Eye (tissue), 1 donor: ENCODE measurements at regions not wholly inside any gene's neighbourhood (a gene's known extent, or its start where the extent isn't known, plus 50 kb on each side); places are given as distances from the start of the nearest gene placed in this dataset.
"Not testable (repeated sequence)": the region's sequence is repeated elsewhere in the genome, so short reads cannot be mapped to it uniquely, and the experiment has no call there.

Experiments used
- DNase-seq: peaks from one replicate; pipeline ENCODE4 v3.0.0-alpha.2; 2015

DNA sequence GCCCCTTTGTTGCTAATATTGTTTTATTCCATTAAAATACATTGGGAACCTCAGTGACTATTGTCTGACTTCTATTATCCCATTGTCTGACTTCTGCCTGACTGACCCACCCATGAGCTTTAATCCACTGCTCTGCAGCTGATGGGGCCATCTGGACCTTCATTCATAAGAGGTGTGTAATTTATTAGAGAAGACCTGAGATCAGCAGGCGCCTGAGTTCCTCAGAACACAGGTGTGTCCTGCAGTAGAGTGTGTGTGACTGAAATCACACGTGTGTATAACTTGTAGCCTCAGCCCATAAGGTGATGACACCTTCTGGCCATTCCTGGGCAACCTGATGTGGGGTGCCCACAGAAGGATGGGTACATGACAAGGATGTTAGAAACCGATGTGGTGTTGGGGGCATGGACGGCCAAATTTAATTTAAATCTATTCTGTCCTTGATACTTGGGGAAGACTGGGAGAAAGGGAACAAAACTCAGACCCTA is 821.0 kb downstream of the TMEM121 start:
- DNase-seq, result no peak

DNA sequence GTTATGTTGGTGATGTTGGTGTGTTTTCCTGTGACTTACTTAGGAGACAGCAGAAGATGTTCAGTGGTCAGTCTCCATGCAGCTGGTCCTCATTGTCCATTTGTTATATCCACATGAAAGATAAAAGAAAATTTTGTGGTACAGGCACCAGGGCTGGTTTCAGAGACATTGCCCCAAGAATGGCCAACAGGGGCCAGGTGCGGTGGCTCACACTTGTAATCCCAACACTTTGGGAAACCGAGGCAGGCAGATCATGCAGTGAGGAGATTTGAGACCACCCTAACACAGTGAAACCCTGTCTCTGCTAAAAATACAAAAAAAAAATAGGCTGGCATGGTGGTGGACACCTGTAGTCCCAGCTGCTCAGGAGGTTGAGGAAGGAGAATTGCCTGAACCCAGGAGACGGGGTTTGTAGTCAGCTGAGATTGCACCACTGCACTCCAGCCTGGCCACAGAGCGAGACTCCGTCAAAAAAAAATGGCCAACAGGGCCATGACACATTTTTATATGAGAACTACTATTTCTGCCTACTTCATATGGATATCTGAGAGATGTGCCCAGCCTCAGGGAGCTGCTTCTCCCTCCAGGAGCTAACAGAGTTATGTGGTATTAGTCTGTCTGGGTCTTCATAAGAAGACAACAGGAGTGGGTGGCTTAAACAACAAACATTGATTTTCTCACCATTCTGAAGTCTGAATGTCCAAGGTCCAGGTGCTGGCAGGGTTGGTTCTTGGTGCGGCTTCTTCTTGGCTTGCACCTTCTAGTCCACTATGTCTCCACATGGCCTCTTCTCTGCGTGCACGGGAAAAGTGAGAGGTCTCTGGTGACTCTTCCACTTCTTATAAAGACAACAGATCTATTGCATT is 821.7 kb downstream of the TMEM121 start:
- no peak for DNase-seq

- DNase-seq, result not testable (repeated sequence)
These were observed 822.6 kb downstream of the TMEM121 start for GRCh38 chr14:106348873-106349540.

DNA sequence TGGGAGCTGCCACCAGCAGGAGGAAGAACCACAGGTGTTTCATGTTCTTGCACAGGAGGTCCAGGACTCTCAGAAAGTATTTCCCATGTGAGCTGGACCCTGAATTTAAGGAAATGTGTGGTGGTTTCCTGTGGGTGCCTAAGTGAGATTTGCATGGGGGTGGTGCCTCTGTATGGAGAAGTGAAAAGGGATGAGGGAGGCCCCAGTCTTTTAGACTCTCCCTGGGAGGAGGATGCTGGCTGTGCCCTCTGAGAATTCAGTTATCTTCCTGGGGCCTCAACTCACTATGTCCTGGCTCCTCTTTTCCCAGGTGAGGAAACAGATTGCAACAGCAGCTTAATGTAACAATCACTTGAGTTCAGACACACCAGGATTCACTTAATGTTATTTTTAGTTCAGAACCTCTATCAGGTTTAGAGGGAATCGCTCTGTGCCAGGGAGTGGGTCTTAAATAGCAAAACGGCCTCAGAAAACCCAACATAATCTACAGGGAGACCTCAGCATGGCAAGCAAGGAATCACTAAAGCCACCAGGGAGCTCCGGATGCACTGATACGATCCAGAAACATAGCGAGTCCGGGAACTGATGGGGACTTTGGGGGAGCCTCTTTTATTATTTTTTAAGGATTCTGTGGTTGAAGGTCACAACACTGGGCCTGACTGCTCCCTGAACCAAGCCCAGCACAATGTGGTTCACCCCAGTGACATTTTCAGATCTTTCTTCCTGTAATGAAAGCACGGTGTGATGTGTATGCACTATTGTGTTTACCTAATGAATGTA is 823.5 kb downstream of the TMEM121 start:
- not testable (repeated sequence) for DNase-seq

GRCh38 chr14:106355007-106355791 is 828.8 kb downstream of the TMEM121 start:
- not testable (repeated sequence) for DNase-seq

DNA sequence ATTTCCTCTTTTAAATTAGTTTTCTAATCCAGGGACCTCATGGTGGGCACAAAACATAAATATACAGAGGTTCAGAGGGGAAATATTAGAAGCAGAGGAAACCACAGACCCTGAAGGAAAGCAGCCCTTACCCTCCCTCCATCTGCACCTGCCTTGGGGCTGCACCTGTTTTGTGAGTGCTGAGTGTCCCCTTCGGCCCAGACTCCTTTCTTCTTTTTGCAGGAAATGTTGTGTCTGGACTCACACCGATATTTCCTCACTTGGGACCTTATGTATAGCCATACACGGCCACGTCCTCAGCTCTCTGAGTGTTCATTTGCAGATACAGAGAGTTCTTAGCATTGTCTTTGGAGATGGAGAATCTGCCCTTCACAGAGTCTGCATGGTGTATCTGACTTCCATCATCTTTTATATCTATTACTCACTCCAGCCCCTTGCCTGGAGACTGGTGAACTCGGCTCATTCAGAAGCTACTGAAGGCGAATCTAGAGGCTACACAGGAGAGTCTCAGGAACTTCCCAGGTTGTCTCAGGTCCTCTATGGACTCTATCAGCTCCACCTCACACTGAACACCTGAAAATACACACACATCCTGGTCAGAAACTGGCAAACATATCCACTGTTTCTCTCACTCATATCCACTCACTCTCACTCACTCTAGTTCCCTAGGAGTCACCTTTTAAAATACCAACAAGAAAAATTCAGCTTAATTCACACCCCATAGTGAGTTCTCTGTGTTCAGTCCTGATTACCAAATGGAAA is 829.7 kb downstream of the TMEM121 start:
- DNase-seq, result not testable (repeated sequence)

DNA sequence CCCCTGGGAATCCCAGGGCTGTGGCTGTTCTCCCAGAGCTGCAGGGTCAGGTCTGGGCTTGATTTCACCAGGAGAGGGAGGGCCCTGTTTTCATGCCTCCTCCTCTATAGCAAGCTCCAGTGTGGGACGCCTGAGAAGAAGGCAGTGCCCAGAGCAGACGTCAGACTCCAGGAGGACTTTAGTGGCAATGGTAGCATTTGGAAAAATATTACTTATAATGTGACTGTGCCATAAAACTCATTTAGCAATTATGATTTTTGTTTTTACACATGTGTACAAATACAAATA is 830.2 kb downstream of the TMEM121 start:
- not testable (repeated sequence) for DNase-seq

DNA sequence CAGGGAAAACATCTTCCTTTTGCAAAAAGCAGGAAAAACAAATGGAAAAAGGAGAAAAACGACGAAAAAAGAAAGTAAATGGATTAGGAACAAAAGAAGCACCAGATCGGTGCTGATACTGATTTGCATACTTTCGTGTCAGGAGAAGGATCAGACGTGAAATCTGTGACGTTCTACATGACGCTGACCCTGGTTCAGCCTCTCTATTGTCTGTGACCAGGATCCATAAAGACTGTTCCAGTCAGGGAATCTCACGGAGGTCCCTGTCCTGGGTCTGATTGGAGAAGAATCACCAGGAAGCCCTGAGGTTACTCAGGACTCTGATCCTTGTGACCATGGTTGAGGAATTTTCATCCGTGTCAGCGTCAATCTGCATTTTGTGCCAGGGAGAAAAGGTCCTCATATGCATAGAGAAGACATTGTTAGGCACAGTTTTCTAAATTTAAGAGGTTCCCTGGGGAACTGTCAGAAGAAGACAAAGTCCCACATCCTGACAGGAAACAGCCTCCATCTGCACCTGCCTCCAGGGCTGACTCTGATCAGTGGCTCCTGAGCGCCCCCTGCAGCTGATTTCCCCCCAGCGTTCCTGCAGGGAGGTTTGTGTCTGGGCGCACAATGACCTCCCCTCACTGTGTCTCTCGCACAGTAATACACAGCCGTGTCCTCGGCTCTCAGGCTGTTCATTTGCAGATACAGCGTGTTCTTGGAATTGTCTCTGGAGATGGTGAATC is 832.9 kb downstream of the TMEM121 start:
- DNase-seq, result not testable (repeated sequence)

- not testable (repeated sequence) for DNase-seq
These were observed 839.0 kb downstream of the TMEM121 start for GRCh38 chr14:106365371-106365770.

GRCh38 chr14:106365894-106366293 is 839.5 kb downstream of the TMEM121 start:
- DNase-seq, result not testable (repeated sequence)

GRCh38 chr14:106366971-106367370 is 840.6 kb downstream of the TMEM121 start:
- not testable (repeated sequence) for DNase-seq

DNA sequence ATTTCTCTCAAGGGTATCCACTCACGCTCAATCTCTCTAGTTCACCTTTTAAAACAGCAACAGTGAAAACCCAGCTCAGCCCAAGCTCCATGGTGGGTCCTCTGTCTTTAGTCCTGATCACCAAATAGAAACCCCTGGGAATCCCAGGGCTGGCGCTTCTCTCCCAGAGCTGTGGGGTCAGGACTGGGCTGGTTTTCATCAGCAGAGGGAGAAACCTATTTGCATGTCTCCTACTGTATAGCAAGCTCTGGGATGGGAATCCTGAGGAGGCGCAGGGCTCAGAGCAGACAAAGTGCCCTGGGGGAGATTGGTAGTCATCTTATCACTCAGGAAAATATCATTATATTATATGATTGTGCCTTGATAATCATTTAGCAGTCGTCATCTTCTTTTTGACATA is 843.1 kb downstream of the TMEM121 start:
- not testable (repeated sequence) for DNase-seq

DNA sequence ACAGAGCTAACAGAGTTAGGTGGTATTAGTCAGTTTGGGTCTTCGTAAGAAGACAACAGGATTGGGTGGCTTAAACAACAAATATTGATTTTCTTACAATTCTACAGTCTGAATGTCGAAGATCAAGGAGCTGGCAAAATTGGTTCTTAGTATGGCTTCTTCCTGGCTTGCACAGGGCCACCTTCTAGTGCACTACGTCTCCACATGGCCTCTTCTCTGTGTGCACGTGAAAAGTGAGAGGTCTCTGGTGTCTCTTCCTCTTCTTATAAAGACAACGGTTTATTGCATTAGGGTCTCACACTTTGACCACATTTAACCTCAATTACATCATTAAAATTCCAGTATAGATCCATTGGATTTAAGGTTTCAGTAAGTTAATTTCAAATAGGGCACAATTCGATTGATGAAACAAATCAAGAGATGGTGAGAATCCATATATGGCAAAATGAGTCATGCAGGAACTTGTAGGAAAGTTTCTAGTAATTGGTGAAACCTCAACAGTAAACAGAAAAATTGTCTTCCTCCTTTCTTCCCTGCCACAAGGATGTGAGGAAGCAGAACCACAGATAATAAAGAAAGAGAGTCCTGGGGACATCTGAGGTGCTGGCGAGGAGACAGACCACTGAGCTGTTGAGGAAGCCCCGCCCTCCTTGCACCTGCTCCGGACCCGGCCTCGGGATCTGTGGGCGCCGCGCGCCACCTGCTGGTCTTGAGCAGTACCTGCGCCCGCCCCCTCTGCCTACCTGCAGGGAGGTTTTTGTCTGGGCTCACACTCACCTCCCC is 846.7 kb downstream of the TMEM121 start:
- no peak for DNase-seq

GRCh38 chr14:106373653-106374110 is 847.3 kb downstream of the TMEM121 start:
- DNase-seq, result not testable (repeated sequence)

- no peak for DNase-seq
These were observed 851.0 kb downstream of the TMEM121 start for GRCh38 chr14:106377432-106377831.

DNA sequence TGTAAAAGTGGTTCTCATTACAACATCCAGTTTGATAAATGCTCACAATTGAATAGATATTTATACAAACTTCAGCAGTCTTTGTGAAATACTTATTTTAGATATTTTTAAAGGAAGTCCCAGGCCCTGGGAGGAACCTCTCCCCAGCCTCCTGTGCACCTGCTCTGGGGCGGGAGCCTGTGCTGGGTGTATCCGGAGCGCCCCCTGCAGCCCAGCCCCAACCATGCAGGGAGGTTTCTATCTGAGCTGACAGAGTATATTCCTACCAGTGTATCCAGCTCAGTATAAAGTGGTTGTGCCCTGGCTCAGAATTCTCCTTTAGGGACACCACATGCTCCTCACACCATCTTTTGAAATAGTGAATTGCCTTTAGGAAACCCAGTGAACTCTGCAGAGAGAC is 851.8 kb downstream of the TMEM121 start:
- no peak for DNase-seq

DNA sequence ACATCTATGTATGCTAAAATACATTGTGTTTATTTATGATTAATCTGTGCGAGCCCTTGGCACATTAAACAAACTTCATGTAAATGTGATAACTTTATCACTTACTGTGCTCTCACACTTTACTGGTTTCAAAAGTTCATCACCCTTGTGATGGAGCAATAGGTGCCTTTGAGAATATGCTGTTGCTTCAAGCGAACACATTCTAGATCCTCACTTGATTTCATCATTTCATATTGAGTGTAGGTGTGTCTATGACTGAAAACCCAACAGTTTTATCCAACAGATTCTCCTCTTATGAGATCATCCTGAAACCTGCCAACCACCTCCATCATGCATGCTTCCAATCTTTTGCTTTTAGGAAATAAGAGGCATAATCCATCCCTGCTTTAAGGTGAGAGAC is 854.4 kb downstream of the TMEM121 start:
- DNase-seq, result no peak

- DNase-seq, result not testable (repeated sequence)
These were observed 862.8 kb downstream of the TMEM121 start for GRCh38 chr14:106389186-106389585.

DNA sequence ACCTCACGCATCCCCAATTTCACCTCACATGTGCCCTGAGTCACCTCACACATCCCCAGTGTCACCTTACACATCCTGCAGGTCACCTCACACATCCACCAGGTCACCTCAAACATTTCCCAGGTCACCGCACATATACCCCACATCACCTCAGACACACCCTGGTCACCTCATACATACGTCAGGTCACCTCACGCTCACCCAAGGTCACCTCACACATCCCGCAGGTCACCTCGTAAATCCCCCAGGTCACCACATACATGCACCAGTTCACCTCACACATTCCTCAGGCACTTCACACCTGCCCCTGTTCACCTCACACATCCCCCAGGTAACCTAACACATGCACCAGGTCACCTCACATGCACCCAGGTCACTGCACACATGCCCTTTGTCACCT is 864.0 kb downstream of the TMEM121 start:
- no peak for DNase-seq

- DNase-seq, result no peak
These were observed 864.6 kb downstream of the TMEM121 start for GRCh38 chr14:106390947-106391346.
